ENCODE measurements at regions not wholly inside any gene's neighbourhood (a gene's known extent, or its start where the extent isn't known, plus 50 kb on each side); places are given as distances from the start of the nearest gene placed in this dataset.
A peak's percentile ranks its signal among the peaks of the same experiment; 100 is the strongest.
"Not testable (repeated sequence)": the region's sequence is repeated elsewhere in the genome, so short reads cannot be mapped to it uniquely, and the experiment has no call there.

DNA sequence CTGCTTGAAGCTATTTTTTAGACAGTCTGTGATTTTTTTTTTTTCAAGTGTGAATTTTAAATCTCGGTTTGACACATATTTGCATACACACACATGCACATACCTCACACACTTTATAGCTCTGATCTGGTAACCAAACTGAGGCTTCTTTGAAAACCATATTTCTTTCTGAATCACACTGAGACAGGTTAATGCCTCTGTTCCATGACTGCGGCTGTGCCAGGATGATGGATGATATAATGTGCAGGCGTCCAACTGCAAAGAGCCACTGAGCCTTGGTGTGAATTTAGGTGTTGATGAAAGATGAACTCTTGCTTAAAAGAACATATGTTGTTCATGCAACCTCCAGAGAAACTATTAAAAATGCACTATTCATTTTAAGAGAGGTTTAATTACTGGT lies 504.0 kb upstream of the OLFM3 start:
- TF ChIP-seq, protein P1, sequence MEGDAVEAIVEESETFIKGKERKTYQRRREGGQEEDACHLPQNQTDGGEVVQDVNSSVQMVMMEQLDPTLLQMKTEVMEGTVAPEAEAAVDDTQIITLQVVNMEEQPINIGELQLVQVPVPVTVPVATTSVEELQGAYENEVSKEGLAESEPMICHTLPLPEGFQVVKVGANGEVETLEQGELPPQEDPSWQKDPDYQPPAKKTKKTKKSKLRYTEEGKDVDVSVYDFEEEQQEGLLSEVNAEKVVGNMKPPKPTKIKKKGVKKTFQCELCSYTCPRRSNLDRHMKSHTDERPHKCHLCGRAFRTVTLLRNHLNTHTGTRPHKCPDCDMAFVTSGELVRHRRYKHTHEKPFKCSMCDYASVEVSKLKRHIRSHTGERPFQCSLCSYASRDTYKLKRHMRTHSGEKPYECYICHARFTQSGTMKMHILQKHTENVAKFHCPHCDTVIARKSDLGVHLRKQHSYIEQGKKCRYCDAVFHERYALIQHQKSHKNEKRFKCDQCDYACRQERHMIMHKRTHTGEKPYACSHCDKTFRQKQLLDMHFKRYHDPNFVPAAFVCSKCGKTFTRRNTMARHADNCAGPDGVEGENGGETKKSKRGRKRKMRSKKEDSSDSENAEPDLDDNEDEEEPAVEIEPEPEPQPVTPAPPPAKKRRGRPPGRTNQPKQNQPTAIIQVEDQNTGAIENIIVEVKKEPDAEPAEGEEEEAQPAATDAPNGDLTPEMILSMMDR (IDR thresholded peaks at IDR 0.05; ENCODE audit: low read depth, low read length): no peak
- no peak overlapping the region for H3K4me3 ChIP-seq (replicated peaks in 1 of 2; ENCODE audit: low read depth in 2 of 2, low read length in 2 of 2)
- DNase-seq (ENCODE audit: low read depth in 2 of 2): no peak

DNA sequence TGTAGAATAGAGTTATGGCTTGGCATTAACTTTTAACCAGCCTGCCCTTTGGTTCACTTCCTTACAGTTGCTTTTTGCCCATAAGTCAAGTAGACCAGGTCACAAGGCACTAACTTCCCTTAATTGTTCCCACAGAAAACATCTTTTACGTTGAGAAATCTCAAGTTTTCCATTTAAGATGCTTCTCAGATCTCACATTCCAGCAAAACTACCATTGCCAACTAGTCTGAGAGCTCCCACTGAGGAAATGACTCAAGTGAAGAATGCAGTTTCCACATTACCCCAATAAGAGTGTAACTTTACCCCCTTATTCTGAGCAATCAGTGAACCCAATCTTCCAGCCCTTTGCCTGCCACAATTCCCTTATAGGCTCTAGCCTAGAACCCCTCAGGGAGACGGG lies 502.2 kb upstream of the OLFM3 start:
- TF ChIP-seq, protein P1 (IDR thresholded peaks at IDR 0.05; ENCODE audit: low read depth, low read length): no peak
- DNase-seq (ENCODE audit: low read depth in 2 of 2): peak in 1 of 2 donors; percentile 2
- H3K4me3 ChIP-seq (replicated peaks in 1 of 2; ENCODE audit: low read depth in 2 of 2, low read length in 2 of 2): no peak overlapping the region

DNA sequence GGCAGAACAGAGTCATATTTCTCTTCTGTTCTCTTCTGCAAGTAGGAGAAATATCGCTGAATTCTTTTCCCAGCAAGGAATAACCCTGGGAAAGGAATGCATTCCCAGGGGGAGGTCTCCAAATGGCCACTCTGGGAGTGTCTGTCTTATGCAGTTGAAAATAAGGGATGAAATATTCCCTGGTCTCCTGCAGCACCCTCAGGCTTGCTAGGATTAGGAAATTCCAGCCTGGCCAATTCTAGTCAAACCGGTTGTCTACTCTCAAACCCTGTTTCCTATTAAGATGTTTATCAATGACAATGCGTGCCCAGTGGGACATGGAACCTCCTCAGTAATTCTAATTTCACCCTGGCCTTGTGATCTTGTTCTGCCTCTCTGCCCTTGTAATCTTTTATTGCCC lies 501.1 kb upstream of the OLFM3 start:
- peak in 1 of 2 donors; percentile 7 for DNase-seq (ENCODE audit: low read depth in 2 of 2)
- not testable (repeated sequence) for H3K4me3 ChIP-seq (replicated peaks in 1 of 2; ENCODE audit: low read depth in 2 of 2, low read length in 2 of 2)

DNA sequence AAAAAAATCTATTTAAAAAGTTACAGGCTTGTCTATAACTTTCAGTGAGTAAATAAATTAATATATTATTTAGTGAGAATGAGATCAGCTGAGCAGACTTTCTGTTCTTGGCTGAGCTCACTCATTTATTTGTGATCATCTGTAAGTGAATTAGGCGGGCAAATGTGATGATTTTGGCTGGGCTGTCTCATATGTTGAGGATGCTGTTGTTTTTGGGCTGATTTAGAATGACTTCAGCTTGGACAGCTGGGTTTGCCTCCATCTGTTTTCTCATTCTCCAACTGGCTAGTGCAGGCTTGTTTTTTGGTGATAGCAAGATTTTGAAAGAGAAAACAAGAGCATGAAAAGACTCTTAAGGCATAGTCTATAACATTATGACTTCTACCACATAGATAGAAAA lies 475.8 kb upstream of the OLFM3 start:
- H3K4me3 ChIP-seq (replicated peaks in 1 of 2; ENCODE audit: low read depth in 2 of 2, low read length in 2 of 2): no peak overlapping the region
- TF ChIP-seq, protein P1 (IDR thresholded peaks at IDR 0.05; ENCODE audit: low read depth, low read length): no peak
- DNase-seq (ENCODE audit: low read depth in 2 of 2): no peak

DNA sequence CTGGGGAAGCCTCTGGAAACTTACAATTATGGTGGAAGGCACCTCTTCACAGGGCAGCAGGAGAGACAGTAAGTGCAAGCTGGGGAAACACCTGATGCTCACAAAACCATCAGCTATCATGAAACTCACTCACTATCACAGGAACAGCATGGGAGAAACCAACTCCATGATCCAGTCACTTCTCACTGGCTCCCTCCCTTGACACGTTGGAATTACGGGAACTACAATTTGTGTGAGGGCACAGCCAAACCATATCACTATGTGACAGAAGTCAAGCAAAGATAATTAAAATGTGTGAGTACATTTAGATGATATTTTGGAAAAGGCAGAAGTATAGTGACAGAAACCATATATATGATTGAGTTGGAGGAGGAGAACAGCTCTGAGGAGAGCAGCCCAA lies 474.0 kb upstream of the OLFM3 start:
- no peak for DNase-seq (ENCODE audit: low read depth in 2 of 2)
- TF ChIP-seq, protein P1 (IDR thresholded peaks at IDR 0.05; ENCODE audit: low read depth, low read length): no peak
- H3K4me3 ChIP-seq (replicated peaks in 1 of 2; ENCODE audit: low read depth in 2 of 2, low read length in 2 of 2): no peak overlapping the region

DNA sequence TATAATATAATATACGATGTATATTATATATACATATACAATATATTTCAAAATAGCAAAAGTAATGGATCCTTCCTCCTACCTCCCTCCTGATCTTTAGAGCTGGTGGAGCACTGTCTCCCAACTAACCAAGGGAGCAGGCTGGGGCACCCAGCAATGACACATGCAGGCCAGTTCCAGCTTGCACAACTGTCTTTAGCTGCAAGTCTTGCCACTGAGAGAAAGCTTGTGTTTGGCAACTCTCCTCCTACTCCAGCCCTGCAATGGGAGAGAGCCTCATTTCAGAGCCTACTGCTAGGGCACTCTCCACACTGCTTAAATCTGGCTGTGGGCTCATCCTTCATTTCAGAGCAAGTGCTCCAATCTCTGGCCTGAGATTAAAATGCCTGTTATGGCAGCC lies 469.8 kb upstream of the OLFM3 start:
- TF ChIP-seq, protein P1 (IDR thresholded peaks at IDR 0.05; ENCODE audit: low read depth, low read length): no peak
- DNase-seq (ENCODE audit: low read depth in 2 of 2): no peak
- H3K4me3 ChIP-seq (replicated peaks in 1 of 2; ENCODE audit: low read depth in 2 of 2, low read length in 2 of 2): no peak overlapping the region

DNA sequence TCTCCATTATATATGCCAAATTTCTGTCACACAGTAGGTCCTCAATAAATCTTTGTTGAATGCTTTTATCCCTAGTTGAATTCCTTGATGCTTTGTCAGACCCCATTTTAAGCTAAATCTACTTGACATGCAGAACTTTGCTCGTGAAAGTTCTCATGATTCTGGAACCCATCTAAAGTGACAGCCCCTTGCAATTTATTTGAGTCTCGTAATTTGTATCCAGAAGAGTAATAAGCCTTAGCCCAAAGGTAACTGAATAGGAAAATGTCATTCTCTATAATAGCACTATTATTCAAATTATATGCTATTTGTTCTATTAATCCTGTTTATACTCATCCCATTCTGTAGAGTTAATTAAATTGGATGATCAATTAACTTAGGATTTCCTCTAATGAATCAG lies 466.6 kb upstream of the OLFM3 start:
- no peak for DNase-seq (ENCODE audit: low read depth in 2 of 2)
- TF ChIP-seq, protein P1 (IDR thresholded peaks at IDR 0.05; ENCODE audit: low read depth, low read length): no peak
- no peak overlapping the region for H3K4me3 ChIP-seq (replicated peaks in 1 of 2; ENCODE audit: low read depth in 2 of 2, low read length in 2 of 2)

DNA sequence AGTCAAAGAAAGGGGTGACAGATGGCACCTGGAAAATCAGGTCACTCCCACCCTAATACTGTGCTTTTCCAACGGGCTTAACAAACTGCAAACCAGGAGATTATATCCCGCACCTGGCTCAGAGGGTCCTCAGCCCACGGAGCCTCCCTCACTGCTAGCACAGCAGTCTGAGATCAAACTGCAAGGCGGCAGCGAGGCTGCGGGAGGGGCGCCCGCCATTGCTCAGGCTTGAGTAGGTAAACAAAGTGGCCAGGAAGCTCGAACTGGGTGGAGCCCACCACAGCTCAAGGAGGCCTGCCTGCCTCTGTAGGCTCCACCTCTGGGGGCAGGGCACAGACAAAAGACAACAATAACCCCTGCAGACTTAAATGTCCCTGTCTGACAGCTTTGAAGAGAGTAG lies 445.6 kb upstream of the OLFM3 start:
- DNase-seq (ENCODE audit: low read depth in 2 of 2); H3K4me3 ChIP-seq (replicated peaks in 1 of 2; ENCODE audit: low read depth in 2 of 2, low read length in 2 of 2): not testable (repeated sequence)

All from cardiac fibroblast (primary cell).